ENCODE measurements at regions not wholly inside any gene's neighbourhood (a gene's known extent, or its start where the extent isn't known, plus 50 kb on each side); places are given as distances from the start of the nearest gene placed in this dataset.

GRCh38 chr21:17915976-17916375 lies 96.8 kb upstream of the C21orf91 start:
- H3K36me3 ChIP-seq (ENCODE audit: insufficient read depth, low read length) = no peaks in the 10 kb centered on the region
- no peak overlapping the region for H3K9ac ChIP-seq (ENCODE audit: low read depth, low read length, poor library complexity, severe bottlenecking)
- H3K4me3 ChIP-seq (ENCODE audit: low read length, poor library complexity, severe bottlenecking) = no peak overlapping the region

GRCh38 chr21:17911628-17912027 lies 92.5 kb upstream of the C21orf91 start:
- no peaks in the 10 kb centered on the region for H3K27me3 ChIP-seq (ENCODE audit: insufficient read depth, low read length, poor library complexity, severe bottlenecking)
- H3K4me3 ChIP-seq (ENCODE audit: low read length, poor library complexity, severe bottlenecking) = no peak overlapping the region
- H3F3A ChIP-seq (ENCODE audit: low read depth) = no peaks in the 10 kb centered on the region
- H3K79me2 ChIP-seq (ENCODE audit: insufficient read depth, low read length) = no peaks in the 10 kb centered on the region
- H2AFZ ChIP-seq (ENCODE audit: low read length) = no peak overlapping the region
- peaks cover 8% of the 10 kb centered on the region for H3K4me1 ChIP-seq (ENCODE audit: insufficient read depth, low read length, poor library complexity, severe bottlenecking)
- no peak overlapping the region for H3K9ac ChIP-seq (ENCODE audit: low read depth, low read length, poor library complexity, severe bottlenecking)
- H3K9me3 ChIP-seq (ENCODE audit: insufficient read depth, low read depth, low read length) = no peaks in the 10 kb centered on the region
- TF ChIP-seq EZH2phosphoT487 (IDR thresholded peaks at IDR 0.05; ENCODE audit: borderline replicate concordance) (no peak), CTCF (conservative IDR thresholded peaks at IDR 0.05; ENCODE audit: low read length) (no peak)
- H3K4me2 ChIP-seq (ENCODE audit: low read depth, low read length, poor library complexity, severe bottlenecking) = no peak overlapping the region
- no peaks in the 10 kb centered on the region for H3K9me2 ChIP-seq (replicated peaks; ENCODE audit: low read depth, low read length)
- no peaks in the 10 kb centered on the region for H4K20me1 ChIP-seq (ENCODE audit: insufficient read depth, low read length, poor library complexity, severe bottlenecking)
- no peaks in the 10 kb centered on the region for H3K36me3 ChIP-seq (ENCODE audit: insufficient read depth, low read length)

More at GRCh38 chr21:17915976-17916375, 96.8 kb upstream of the C21orf91 start:
- no peaks in the 10 kb centered on the region for H4K20me1 ChIP-seq (ENCODE audit: insufficient read depth, low read length, poor library complexity, severe bottlenecking)
- no peaks in the 10 kb centered on the region for H3F3A ChIP-seq (ENCODE audit: low read depth)
- no peaks in the 10 kb centered on the region for H3K9me2 ChIP-seq (replicated peaks; ENCODE audit: low read depth, low read length)
- TF ChIP-seq EZH2phosphoT487 (IDR thresholded peaks at IDR 0.05; ENCODE audit: borderline replicate concordance) (no peak), CTCF (conservative IDR thresholded peaks at IDR 0.05; ENCODE audit: low read length) (no peak)
- no peak overlapping the region for H3K4me2 ChIP-seq (ENCODE audit: low read depth, low read length, poor library complexity, severe bottlenecking)
- H3K9me3 ChIP-seq (ENCODE audit: insufficient read depth, low read depth, low read length) = peaks cover 7% of the 10 kb centered on the region; the same call in 1 of the 2 replicates
- H3K27me3 ChIP-seq (ENCODE audit: insufficient read depth, low read length, poor library complexity, severe bottlenecking) = no peaks in the 10 kb centered on the region
- H3K79me2 ChIP-seq (ENCODE audit: insufficient read depth, low read length) = no peaks in the 10 kb centered on the region
- H3K4me1 ChIP-seq (ENCODE audit: insufficient read depth, low read length, poor library complexity, severe bottlenecking) = no peaks in the 10 kb centered on the region
- H2AFZ ChIP-seq (ENCODE audit: low read length) = no peak overlapping the region

- H3F3A ChIP-seq (ENCODE audit: low read depth) = no peaks in the 10 kb centered on the region
- H3K9ac ChIP-seq (ENCODE audit: low read depth, low read length, poor library complexity, severe bottlenecking) = no peak overlapping the region
- H3K9me3 ChIP-seq (ENCODE audit: insufficient read depth, low read depth, low read length) = no peaks in the 10 kb centered on the region; the same call in 1 of the 2 replicates
- H3K4me2 ChIP-seq (ENCODE audit: low read depth, low read length, poor library complexity, severe bottlenecking) = no peak overlapping the region
- H3K9me2 ChIP-seq (replicated peaks; ENCODE audit: low read depth, low read length) = no peaks in the 10 kb centered on the region
- H3K36me3 ChIP-seq (ENCODE audit: insufficient read depth, low read length) = no peaks in the 10 kb centered on the region
- H2AFZ ChIP-seq (ENCODE audit: low read length) = no peak overlapping the region
- H3K27me3 ChIP-seq (ENCODE audit: insufficient read depth, low read length, poor library complexity, severe bottlenecking) = no peaks in the 10 kb centered on the region
- no peak for TF ChIP-seq EZH2phosphoT487 (IDR thresholded peaks at IDR 0.05; ENCODE audit: borderline replicate concordance)
- TF ChIP-seq CTCF (conservative IDR thresholded peaks at IDR 0.05; ENCODE audit: low read length) = no peak
- H3K79me2 ChIP-seq (ENCODE audit: insufficient read depth, low read length) = no peaks in the 10 kb centered on the region
- H4K20me1 ChIP-seq (ENCODE audit: insufficient read depth, low read length, poor library complexity, severe bottlenecking) = no peaks in the 10 kb centered on the region
- peaks cover 18% of the 10 kb centered on the region for H3K4me1 ChIP-seq (ENCODE audit: insufficient read depth, low read length, poor library complexity, severe bottlenecking)
- no peak overlapping the region for H3K4me3 ChIP-seq (ENCODE audit: low read length, poor library complexity, severe bottlenecking)
These were observed 84.9 kb upstream of the C21orf91 start for GRCh38 chr21:17903929-17904639.

Measured in Loucy (cell line).